Endothelial cell (in vitro differentiated cells): ENCODE measurements at regions not wholly inside any gene's neighbourhood (a gene's known extent, or its start where the extent isn't known, plus 50 kb on each side); places are given as distances from the start of the nearest gene placed in this dataset.

Experiments
- DNase-seq: peaks from one replicate; pipeline ENCODE4 v3.0.0; 2021; ENCODE audit warnings: low spot score
- H3K27ac Mint-ChIP-seq: one replicate; pipeline ENCODE4 v1.8.0; 2021; ENCODE audit warnings: mixed read lengths, inconsistent platforms; ENCODE audit not compliant: unreplicated experiment
- H3K27me3 Mint-ChIP-seq: one replicate; pipeline ENCODE4 v1.8.0; 2021; ENCODE audit warnings: mild to moderate bottlenecking, moderate library complexity, mixed read lengths, inconsistent platforms; ENCODE audit not compliant: unreplicated experiment
- H3K36me3 Mint-ChIP-seq: one replicate; pipeline ENCODE4 v1.8.0; 2021; ENCODE audit warnings: mild to moderate bottlenecking, low read depth, mixed read lengths, inconsistent platforms; ENCODE audit not compliant: unreplicated experiment
- H3K4me1 Mint-ChIP-seq: one replicate; pipeline ENCODE4 v1.8.0; 2021; ENCODE audit warnings: mild to moderate bottlenecking, mixed read lengths, inconsistent platforms; ENCODE audit not compliant: unreplicated experiment
- H3K4me3 Mint-ChIP-seq: one replicate; pipeline ENCODE4 v1.8.0; 2021; ENCODE audit warnings: mild to moderate bottlenecking, mixed read lengths, inconsistent platforms; ENCODE audit not compliant: unreplicated experiment
- H3K9me3 Mint-ChIP-seq: one replicate; pipeline ENCODE4 v1.8.0; 2021; ENCODE audit warnings: mixed read lengths, inconsistent platforms; ENCODE audit not compliant: unreplicated experiment
- CTCF ChIP-seq: fragments of 200-600 bp; sonication (generic); IDR thresholded peaks from one replicate; pipeline ENCODE4 v1.5.0; 2021; ENCODE audit warnings: antibody characterized with exemption; ENCODE audit not compliant: unreplicated experiment

GRCh38 chr16:6111390-6111789, 1013.8 kb upstream of the EEF2KMT start:
- Mint-ChIP-seq H3K36me3 (no peaks in the 10 kb centered on the region), H3K4me3 (no peak overlapping the region), H3K27me3 (no peaks in the 10 kb centered on the region), H3K9me3 (no peaks in the 10 kb centered on the region), H3K27ac (no peak overlapping the region), H3K4me1 (no peaks in the 10 kb centered on the region)
- DNase-seq: no peak
- TF ChIP-seq CTCF: no peak

DNA sequence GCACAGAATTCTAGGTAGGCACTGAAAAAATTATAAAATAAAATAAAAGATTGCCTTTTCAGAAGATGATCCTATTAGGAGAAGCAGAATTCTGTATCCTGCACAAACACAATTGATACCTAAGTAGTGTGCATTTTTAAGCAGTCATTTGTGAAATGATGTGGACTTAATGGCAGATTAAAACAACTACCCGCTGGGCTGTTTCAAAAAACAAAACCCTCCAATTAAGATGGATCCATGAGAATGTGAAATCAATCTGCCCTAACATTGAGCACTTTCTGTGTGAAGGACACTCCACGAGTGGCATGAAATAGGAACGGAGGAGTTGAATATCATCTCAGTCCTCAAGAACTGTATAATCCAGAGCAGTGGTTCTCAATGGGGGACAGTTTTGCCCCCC, 1012.8 kb upstream of the EEF2KMT start:
- Mint-ChIP-seq H3K27me3 (no peaks in the 10 kb centered on the region), H3K36me3 (no peaks in the 10 kb centered on the region), H3K27ac (no peak overlapping the region), H3K4me1 (no peaks in the 10 kb centered on the region), H3K4me3 (no peak overlapping the region), H3K9me3 (no peaks in the 10 kb centered on the region)
- no peak for DNase-seq
- no peak for TF ChIP-seq CTCF

DNA sequence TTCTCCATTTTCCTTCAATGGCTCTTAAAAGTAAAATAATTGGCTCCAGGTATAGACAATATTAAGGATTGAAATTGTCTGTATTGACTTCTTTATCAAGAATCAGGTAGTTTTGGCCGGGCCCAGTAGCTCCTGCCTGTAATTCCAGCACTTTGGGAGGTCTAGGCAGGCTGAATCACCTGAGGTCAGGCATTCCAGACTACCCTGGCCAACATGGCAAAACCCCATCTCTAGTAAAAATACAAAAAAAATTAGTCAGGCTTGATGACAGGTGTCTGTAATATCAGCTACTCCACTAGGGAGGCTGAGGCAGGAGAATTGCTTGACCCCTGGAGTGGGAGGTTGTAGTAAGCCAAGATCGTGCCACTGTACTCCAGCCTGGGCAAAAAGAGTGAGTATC, 1008.5 kb upstream of the EEF2KMT start:
- Mint-ChIP-seq H3K4me1 (no peaks in the 10 kb centered on the region), H3K9me3 (no peaks in the 10 kb centered on the region), H3K36me3 (no peaks in the 10 kb centered on the region), H3K4me3 (no peak overlapping the region), H3K27ac (no peak overlapping the region), H3K27me3 (no peaks in the 10 kb centered on the region)
- no peak for TF ChIP-seq CTCF
- no peak for DNase-seq

DNA sequence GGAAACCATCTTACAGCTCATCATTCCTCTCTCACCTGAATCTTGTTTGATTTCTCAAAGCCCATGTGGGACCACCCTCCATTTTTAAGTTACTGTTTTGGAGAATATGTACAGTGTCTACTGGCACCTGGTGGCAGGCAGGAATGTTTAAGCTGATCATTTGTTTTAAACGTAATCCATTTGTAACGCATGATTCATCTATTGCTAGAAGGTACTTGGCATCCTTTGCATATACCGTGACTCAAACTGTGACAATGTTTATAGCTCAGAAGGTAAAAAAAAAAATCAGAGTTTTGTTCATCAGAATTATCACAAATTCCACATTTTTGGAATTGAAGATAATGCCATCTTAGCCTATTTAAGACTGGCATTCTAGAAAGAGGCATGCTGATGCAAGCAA, 1007.5 kb upstream of the EEF2KMT start:
- no peak for DNase-seq
- Mint-ChIP-seq H3K36me3 (no peaks in the 10 kb centered on the region), H3K27ac (no peak overlapping the region), H3K27me3 (no peaks in the 10 kb centered on the region), H3K4me1 (no peaks in the 10 kb centered on the region), H3K9me3 (no peaks in the 10 kb centered on the region), H3K4me3 (no peak overlapping the region)
- no peak for TF ChIP-seq CTCF

- no peaks in the 10 kb centered on the region for H3K36me3 Mint-ChIP-seq
- no peak overlapping the region for H3K27ac Mint-ChIP-seq
- no peak for TF ChIP-seq CTCF
- no peak overlapping the region for H3K4me3 Mint-ChIP-seq
- no peak for DNase-seq
- no peaks in the 10 kb centered on the region for H3K9me3 Mint-ChIP-seq
- no peaks in the 10 kb centered on the region for H3K27me3 Mint-ChIP-seq
- no peaks in the 10 kb centered on the region for H3K4me1 Mint-ChIP-seq
These were observed 1006.8 kb upstream of the EEF2KMT start for GRCh38 chr16:6104428-6104827.
